SK-N-MC (cell line): ENCODE measurements at regions not wholly inside any gene's neighbourhood (a gene's known extent, or its start where the extent isn't known, plus 50 kb on each side); places are given as distances from the start of the nearest gene placed in this dataset.

Experiments
- EZH2 ChIP-seq: fragments of 200-600 bp; sonication (generic); IDR thresholded peaks from one replicate; pipeline ENCODE4 v1.6.1; 2017; ENCODE audit warnings: antibody characterized with exemption
- POLR2AphosphoS5 ChIP-seq: IDR thresholded peaks from 2 replicates; pipeline ENCODE4 v1.6.1; 2012; ENCODE audit warnings: mild to moderate bottlenecking, low read depth, low read length, borderline replicate concordance

- TF ChIP-seq EZH2, result no peak
- no peak for TF ChIP-seq POLR2AphosphoS5
Observed at GRCh38 chr12:47409310-47409987, 296.4 kb downstream of the RPAP3 start.
